WTC11 (cell line): ENCODE measurements at regions not wholly inside any gene's neighbourhood (a gene's known extent, or its start where the extent isn't known, plus 50 kb on each side); places are given as distances from the start of the nearest gene placed in this dataset.

Source experiments
- ATAC-seq: fragments of 200-7000 bp; cut with Tn5 transposase; 2 replicates; pipeline ENCODE4 v1.10.0; 2021; ENCODE audit warnings: mild to moderate bottlenecking, moderate library complexity
- CTCF ChIA-PET: fragments of 300-600 bp; sonication (Branson Sonifier 250); formaldehyde crosslinking; loops from one replicate; lab custom pipeline; 2021; ENCODE audit warnings: antibody characterized with exemption; lab: Charles Lee
- POLR2A ChIA-PET: fragments of 350-600 bp; sonication (Branson Sonifier 250); formaldehyde crosslinking; loops from one replicate; lab custom pipeline; 2021; ENCODE audit warnings: antibody characterized with exemption; lab: Charles Lee
- DNase-seq: peaks from one replicate; pipeline ENCODE4 v3.0.0; 2021; ENCODE audit warnings: low spot score
- H3K27ac Mint-ChIP-seq: 2 replicates; pipeline ENCODE4 v1.8.0; 2021; ENCODE audit warnings: mixed read lengths
- H3K27me3 Mint-ChIP-seq: 2 replicates; pipeline ENCODE4 v1.8.0; 2021; ENCODE audit warnings: low read depth, mild to moderate bottlenecking, moderate library complexity, mixed read lengths
- H3K36me3 Mint-ChIP-seq: 2 replicates; pipeline ENCODE4 v1.8.0; 2021; ENCODE audit warnings: mixed read lengths
- H3K4me1 Mint-ChIP-seq: 2 replicates; pipeline ENCODE4 v1.8.0; 2022; ENCODE audit warnings: mixed read lengths
- H3K4me3 Mint-ChIP-seq: 2 replicates; pipeline ENCODE4 v1.8.0; 2021; ENCODE audit warnings: mild to moderate bottlenecking, moderate library complexity, mixed read lengths
- H3K9me3 Mint-ChIP-seq: 2 replicates; pipeline ENCODE4 v1.8.0; 2021; ENCODE audit warnings: mixed read lengths
- CBFB ChIP-seq: sonication (generic); formaldehyde crosslinking; IDR thresholded peaks from 2 replicates; pipeline ENCODE4 v1.8.1; 2022; ENCODE audit warnings: mild to moderate bottlenecking, low read depth, missing genetic modification reagents
- CREB1 ChIP-seq: sonication (generic); formaldehyde crosslinking; IDR thresholded peaks from 2 replicates; pipeline ENCODE4 v1.8.0; 2023; ENCODE audit warnings: mild to moderate bottlenecking, missing genetic modification reagents
- E2F5 ChIP-seq: sonication (generic); formaldehyde crosslinking; IDR thresholded peaks from 2 replicates; pipeline ENCODE4 v1.8.1; 2022; ENCODE audit warnings: mild to moderate bottlenecking, moderate library complexity, missing genetic modification reagents
- EMX1 ChIP-seq: fragments of 250-450 bp; sonication (Bioruptor Pico); IDR thresholded peaks from 2 replicates; pipeline ENCODE4 v1.8.0; 2021; ENCODE audit warnings: mild to moderate bottlenecking
- FOXK1 ChIP-seq: sonication (generic); formaldehyde crosslinking; IDR thresholded peaks from 2 replicates; pipeline ENCODE4 v1.8.0; 2022; ENCODE audit warnings: mild to moderate bottlenecking, moderate library complexity, missing genetic modification reagents
- GABPB1 ChIP-seq: sonication (generic); formaldehyde crosslinking; IDR thresholded peaks from 2 replicates; pipeline ENCODE4 v1.8.1; 2023; ENCODE audit warnings: mild to moderate bottlenecking, missing genetic modification reagents
- IRF2 ChIP-seq: sonication (generic); formaldehyde crosslinking; IDR thresholded peaks from 2 replicates; pipeline ENCODE4 v1.8.0; 2022; ENCODE audit warnings: low read depth, missing genetic modification reagents, borderline replicate concordance
- MLX ChIP-seq: sonication (generic); formaldehyde crosslinking; IDR thresholded peaks from 2 replicates; pipeline ENCODE4 v1.8.1; 2023; ENCODE audit warnings: mild to moderate bottlenecking, missing genetic modification reagents, moderate library complexity
- MXD4 ChIP-seq: fragments of 250-450 bp; sonication (Bioruptor Pico); IDR thresholded peaks from 2 replicates; pipeline ENCODE4 v1.8.0; 2021; ENCODE audit warnings: mild to moderate bottlenecking, moderate library complexity, borderline replicate concordance
- NR1H2 ChIP-seq: sonication (generic); formaldehyde crosslinking; IDR thresholded peaks from 2 replicates; pipeline ENCODE4 v1.9.0; 2021; ENCODE audit warnings: mild to moderate bottlenecking, moderate library complexity, missing genetic modification reagents
- PREB ChIP-seq: sonication (generic); formaldehyde crosslinking; IDR thresholded peaks from 2 replicates; pipeline ENCODE4 v1.8.1; 2022; ENCODE audit warnings: mild to moderate bottlenecking, missing genetic modification reagents, moderate library complexity, borderline replicate concordance
- RELA ChIP-seq: sonication (generic); formaldehyde crosslinking; IDR thresholded peaks from 2 replicates; pipeline ENCODE4 v1.8.1; 2022; ENCODE audit warnings: missing genetic modification reagents, mild to moderate bottlenecking, borderline replicate concordance
- SMAD3 ChIP-seq: sonication (generic); formaldehyde crosslinking; IDR thresholded peaks from 2 replicates; pipeline ENCODE4 v1.8.0; 2022; ENCODE audit warnings: missing genetic modification reagents, mild to moderate bottlenecking, borderline replicate concordance
- STAT6 ChIP-seq: sonication (generic); formaldehyde crosslinking; conservative IDR thresholded peaks from 2 replicates; pipeline ENCODE4 v1.8.1; 2023; ENCODE audit warnings: mild to moderate bottlenecking, low read depth, missing genetic modification reagents, moderate library complexity
- TEAD1 ChIP-seq: sonication (generic); formaldehyde crosslinking; IDR thresholded peaks from 2 replicates; pipeline ENCODE4 v1.8.0; 2022; ENCODE audit warnings: mild to moderate bottlenecking, missing genetic modification reagents
- TP53 ChIP-seq: sonication (generic); formaldehyde crosslinking; IDR thresholded peaks from 2 replicates; pipeline ENCODE4 v1.8.1; 2023; ENCODE audit warnings: mild to moderate bottlenecking, missing genetic modification reagents
- ZNF121 ChIP-seq: sonication (generic); formaldehyde crosslinking; IDR thresholded peaks from 2 replicates; pipeline ENCODE4 v1.8.0; 2023; ENCODE audit warnings: missing genetic modification reagents
- ZNF396 ChIP-seq: fragments of 250-450 bp; sonication (Bioruptor Pico); IDR thresholded peaks from 2 replicates; pipeline ENCODE4 v1.8.0; 2021; ENCODE audit warnings: mild to moderate bottlenecking, moderate library complexity, borderline replicate concordance
- ZNF423 ChIP-seq: fragments of 250-450 bp; sonication (Bioruptor Pico); IDR thresholded peaks from 2 replicates; pipeline ENCODE4 v2.1.2; 2022; ENCODE audit warnings: mild to moderate bottlenecking, moderate library complexity
- ZNF512 ChIP-seq: sonication (generic); formaldehyde crosslinking; IDR thresholded peaks from 2 replicates; pipeline ENCODE4 v1.8.1; 2022; ENCODE audit warnings: missing genetic modification reagents, borderline replicate concordance
- ZNF532 ChIP-seq: fragments of 250-450 bp; sonication (Bioruptor Pico); IDR thresholded peaks from 2 replicates; pipeline ENCODE4 v1.9.0; 2021; ENCODE audit warnings: mild to moderate bottlenecking, borderline replicate concordance

GRCh38 chr6:133099573-133099972 lies 141.6 kb upstream of the EYA4 start (continued):
- TF ChIP-seq STAT6 (CRISPR knock-in tag) = no peak
- TF ChIP-seq RELA (CRISPR knock-in tag) = no peak
- TF ChIP-seq CBFB (CRISPR knock-in tag) = no peak
- no peak for TF ChIP-seq NR1H2
- TF ChIP-seq, all 79 proteins: peak for 0

- ATAC-seq (no peak), DNase-seq (no peak)
- H3K4me3 Mint-ChIP-seq = no peak overlapping the region
- peaks cover 26% of the 10 kb centered on the region for H3K4me1 Mint-ChIP-seq
- CTCF ChIA-PET = interaction anchor here (1.0 kb wide), 1 partner anchor 138 kb away, joined by 4 read pairs; no protein-coding TSS in a partner anchor
- H3K27me3 Mint-ChIP-seq = no peaks in the 10 kb centered on the region
- TF ChIP-seq CREB1 (CRISPR knock-in tag) (no peak), TEAD1 (no peak), SMAD3 (CRISPR knock-in tag) (no peak), MXD4 (CRISPR knock-in tag) (no peak), GABPB1 (CRISPR knock-in tag) (no peak), ZNF423 (CRISPR knock-in tag) (no peak), ZNF512 (CRISPR knock-in tag) (no peak), FOXK1 (CRISPR knock-in tag) (no peak), EMX1 (CRISPR knock-in tag) (no peak), ZNF532 (CRISPR knock-in tag) (no peak), PREB (CRISPR knock-in tag) (no peak), IRF2 (no peak), E2F5 (CRISPR knock-in tag) (no peak), ZNF121 (no peak), MLX (CRISPR knock-in tag) (no peak), ZNF396 (CRISPR knock-in tag) (no peak), TP53 (CRISPR knock-in tag) (no peak)
- no peaks in the 10 kb centered on the region for H3K36me3 Mint-ChIP-seq
- no peaks in the 10 kb centered on the region for H3K9me3 Mint-ChIP-seq
- H3K27ac Mint-ChIP-seq = no peak overlapping the region
- POLR2A ChIA-PET = no interaction called here
Observed at GRCh38 chr6:133100865-133101264, 140.3 kb upstream of the EYA4 start.
